GM21528 (cell line): ENCODE measurements at regions not wholly inside any gene's neighbourhood (a gene's known extent, or its start where the extent isn't known, plus 50 kb on each side); places are given as distances from the start of the nearest gene placed in this dataset.
"Not testable (repeated sequence)": the region's sequence is repeated elsewhere in the genome, so short reads cannot be mapped to it uniquely, and the experiment has no call there.

Experiments used
- ATAC-seq: cut with Tn5 transposase; IDR thresholded peaks from one replicate; pipeline ENCODE4 v1.9.1; 2021; ENCODE audit warnings: mild to moderate bottlenecking, moderate library complexity; ENCODE audit not compliant: unreplicated experiment, low FRiP score

- ATAC-seq: no peak
Observed at GRCh38 chrX:43188296-43188695, 410.3 kb upstream of the PPP1R2C start.

DNA sequence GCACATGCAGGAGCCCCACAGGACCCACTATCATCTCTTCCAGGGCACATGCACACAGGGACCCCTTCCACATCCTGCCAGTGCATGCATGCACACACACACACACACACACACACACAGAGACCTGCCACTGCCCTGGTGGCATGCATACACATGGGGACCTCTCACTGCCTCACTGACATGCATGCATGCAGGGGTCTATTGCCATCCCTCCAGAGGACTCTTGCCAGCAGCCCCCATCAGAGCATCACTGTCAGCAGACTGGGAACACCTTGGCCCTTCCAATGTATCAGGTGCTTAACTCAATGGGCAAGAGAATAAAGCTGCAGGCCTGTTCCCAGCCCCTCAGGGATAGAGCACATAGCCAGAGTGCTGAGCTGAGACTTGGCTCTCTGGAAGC lies 433.6 kb upstream of the PPP1R2C start:
- no peak for ATAC-seq

DNA sequence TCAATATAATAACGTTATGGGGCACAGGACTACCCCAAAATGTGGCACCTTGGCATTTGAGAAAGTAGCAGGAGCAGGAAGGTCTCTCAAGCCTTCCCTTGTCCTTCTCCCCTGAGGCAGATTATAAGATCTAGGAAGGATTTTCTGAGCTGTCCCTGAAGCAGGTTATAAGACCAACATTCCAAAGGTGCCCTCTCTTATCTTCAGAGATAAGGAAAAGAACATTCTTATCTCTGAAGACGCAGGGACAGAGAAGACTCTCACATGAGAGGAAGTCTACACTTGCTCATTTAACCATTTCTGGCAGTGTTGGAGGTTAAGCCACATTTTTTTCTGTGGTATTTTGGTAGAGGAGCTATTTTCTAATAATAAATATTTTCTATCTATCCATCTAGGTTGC lies 437.9 kb upstream of the MAOA start:
- ATAC-seq: no peak

DNA sequence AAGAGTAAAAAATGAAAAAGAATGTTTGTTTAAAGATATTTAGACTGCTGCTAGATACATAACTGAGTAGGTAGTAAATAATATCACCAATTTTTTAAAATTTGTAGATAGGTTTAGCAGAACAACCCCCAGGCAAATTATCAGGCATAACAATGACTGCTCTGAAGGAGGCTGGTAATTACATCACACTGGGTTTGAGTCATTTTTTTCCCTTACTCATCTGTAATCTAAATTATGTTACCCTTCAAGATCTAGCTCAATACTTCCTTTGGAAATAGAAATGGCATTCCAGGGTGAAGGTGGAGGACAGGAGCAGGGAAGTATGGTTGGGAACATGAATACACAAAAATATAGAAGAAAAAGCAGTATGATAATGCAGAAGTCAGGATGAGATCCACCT lies 431.6 kb upstream of the MAOA start:
- ATAC-seq: no peak

DNA sequence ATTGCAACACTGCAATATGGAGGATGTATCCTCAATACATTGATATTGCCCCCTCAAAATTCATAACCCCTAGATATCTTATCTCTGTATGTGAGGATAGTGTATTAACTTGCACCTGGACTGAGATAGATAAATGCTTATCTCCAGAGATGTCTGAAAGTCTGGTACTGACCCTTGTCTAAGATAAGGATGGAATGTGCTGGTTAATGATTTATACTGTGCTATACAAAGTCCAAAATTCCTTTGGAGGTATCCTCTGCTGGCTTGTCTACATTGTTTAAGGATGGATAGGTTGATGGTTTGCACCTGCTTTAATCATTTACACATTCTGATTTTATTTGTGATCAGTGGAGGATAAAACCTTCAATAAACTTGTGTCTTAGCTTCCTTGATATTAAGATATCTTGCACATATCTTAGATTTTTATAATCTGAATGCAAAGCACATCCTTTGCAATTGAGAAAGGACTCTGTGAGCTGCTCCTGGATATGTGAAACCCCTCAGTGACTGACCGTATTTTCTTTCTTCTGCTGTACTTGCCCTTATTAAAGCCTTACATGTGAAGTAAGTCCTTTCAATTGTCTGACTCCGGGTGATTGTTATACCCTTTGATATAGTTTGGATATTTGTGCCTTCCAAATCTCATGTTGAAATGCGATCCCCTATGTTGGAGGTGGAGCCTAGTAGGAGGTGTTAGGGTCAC lies 430.3 kb upstream of the MAOA start:
- ATAC-seq: no peak

GRCh38 chrX:43238461-43238945 lies 417.6 kb upstream of the MAOA start:
- no peak for ATAC-seq

GRCh38 chrX:43239356-43239755 lies 416.7 kb upstream of the MAOA start:
- no peak for ATAC-seq

- no peak for ATAC-seq
Observed at GRCh38 chrX:43255596-43255995, 400.5 kb upstream of the MAOA start.

DNA sequence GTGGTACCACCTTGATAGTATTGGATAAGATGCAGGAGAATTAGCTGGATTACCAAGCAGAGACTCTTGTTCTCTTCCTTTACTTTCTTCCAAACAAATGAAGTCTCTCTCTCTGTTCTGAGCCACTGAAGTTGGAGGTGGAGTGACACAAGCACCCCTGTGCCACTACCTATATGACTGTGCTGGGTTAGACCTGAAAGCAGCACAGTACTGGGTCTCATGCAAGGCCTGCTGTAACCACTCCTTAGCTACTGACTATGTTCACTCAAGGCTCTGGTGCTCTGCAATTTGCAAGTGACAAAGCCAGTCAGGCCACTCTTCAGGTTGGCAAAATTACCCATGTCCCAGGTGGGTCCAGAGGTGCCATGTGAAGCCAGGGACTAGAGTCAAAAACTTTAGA lies 389.6 kb upstream of the MAOA start:
- no peak for ATAC-seq

DNA sequence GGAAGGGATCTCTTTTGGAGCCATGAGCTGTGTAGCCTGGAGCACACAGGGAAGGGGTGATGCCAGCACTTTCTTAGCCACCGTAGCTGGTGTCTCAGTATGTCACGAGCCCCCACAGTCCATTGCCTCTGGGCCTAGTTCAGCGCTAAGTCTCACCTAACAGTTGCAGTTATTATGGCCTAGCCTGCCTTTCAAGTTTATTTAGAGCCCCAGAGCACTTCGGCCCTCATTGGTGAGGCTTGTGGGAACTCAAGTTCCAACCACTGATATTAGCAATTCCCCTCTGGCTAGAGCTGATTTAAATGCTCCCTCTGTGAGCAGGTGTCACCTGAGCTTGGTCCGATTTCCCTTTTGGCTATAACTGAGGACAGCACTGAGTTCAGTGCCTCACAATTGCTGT lies 388.4 kb upstream of the MAOA start:
- no peak for ATAC-seq

GRCh38 chrX:43269201-43269600 lies 386.9 kb upstream of the MAOA start:
- ATAC-seq: no peak

- ATAC-seq: no peak
Observed at GRCh38 chrX:43277879-43278278, 378.2 kb upstream of the MAOA start.

- no peak for ATAC-seq
Observed at GRCh38 chrX:43278440-43278839, 377.7 kb upstream of the MAOA start.

GRCh38 chrX:43279341-43279808 lies 376.7 kb upstream of the MAOA start:
- ATAC-seq: no peak

- ATAC-seq: no peak
Observed at GRCh38 chrX:43283187-43283586, 372.9 kb upstream of the MAOA start.

GRCh38 chrX:43311625-43312024 lies 344.5 kb upstream of the MAOA start:
- ATAC-seq: not testable (repeated sequence)

DNA sequence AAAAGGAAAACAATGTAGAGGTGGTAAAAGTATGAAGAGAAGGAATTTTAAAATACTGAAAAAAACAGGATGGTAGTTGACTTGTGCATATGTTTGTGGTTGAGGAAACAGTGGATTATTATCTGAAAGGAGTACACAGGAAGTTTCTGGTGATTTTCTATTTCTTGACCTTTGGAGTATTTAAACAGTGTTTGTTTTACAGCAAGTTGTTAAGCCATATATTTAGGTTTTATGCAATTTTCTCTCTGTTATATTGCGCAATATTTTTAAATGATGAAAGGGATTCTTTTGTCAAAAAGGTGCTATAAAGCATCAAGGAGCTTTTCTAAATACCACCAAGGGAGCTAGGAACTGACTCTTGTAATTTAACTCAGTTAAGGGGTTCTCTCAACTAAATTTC lies 343.1 kb upstream of the MAOA start:
- no peak for ATAC-seq

DNA sequence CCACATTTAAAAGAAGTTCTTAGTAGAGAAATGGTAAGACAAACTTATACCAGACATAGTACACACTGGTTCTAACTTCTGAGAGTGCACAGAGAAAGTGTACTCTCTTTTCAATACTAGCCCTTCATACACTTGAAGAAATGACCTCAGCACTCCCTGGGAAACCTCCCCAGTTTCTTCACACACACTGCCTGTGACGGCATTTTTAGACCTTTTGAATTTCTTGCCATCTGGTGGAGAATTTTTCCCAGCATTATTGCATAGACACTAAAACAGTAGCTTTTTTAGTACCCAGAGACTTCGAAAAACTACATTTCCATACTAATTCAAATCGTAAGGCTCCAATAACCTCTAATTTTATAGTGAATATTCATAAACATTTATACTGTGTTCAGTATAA lies 341.6 kb upstream of the MAOA start:
- no peak for ATAC-seq

DNA sequence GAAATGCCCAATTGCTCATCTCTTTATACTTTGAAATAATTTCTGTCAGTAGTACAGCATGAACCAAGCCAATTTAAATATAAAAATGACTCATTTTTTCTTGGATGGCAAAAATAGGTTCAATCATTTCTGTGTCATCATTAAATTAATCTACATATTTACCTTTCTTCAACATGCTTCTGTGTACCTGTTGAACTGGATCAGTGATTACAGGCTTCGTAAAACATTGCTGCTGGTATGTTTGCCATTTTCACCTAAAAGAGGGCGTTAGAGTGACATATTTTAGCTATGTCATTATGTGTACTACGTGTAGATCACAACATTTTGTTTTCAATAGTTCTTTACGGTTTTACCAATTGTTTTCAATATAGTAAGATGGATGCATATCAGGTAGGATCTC lies 340.5 kb upstream of the MAOA start:
- ATAC-seq: no peak

DNA sequence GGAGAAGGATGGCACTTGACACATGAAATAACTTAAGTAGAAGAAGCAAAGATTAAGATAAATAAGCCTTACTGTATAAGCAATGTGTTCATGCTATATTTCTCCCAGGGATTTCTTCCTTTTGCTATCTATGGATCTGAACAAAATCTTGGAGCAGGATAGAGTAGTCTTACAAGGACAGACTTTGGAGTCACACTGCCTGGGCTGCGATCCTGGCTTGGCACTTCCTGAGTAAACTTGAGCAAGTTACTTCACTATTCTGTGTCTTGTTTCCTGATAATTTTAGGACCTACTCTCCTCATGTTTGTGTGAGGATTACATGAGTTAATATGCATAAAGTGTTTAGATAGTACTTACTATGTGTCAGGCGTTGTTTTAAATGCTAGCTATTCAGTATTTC lies 340.0 kb upstream of the MAOA start:
- no peak for ATAC-seq

DNA sequence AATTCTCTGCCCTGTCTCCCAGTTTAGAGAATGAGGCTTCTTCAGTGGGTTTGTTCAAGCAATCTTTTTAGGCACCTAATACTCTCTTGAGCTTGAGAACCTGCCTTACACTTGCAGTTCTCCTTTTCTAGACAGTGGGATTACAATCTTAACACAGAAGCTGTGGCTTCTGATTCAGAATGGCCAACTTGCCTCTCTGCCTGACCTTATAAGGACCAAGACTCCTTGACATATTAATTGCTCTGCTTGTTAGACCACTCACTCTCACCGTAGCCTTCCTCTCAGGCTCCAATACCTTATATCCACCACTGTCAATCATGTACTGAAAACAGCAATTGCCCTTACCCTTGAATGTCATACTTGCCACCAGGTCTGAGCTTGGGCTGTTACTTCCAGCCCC lies 338.7 kb upstream of the MAOA start:
- no peak for ATAC-seq

GRCh38 chrX:43328358-43328946 lies 327.6 kb upstream of the MAOA start:
- no peak for ATAC-seq
